Body of pancreas (tissue), 4 donors: ENCODE measurements at regions not wholly inside any gene's neighbourhood (a gene's known extent, or its start where the extent isn't known, plus 50 kb on each side); places are given as distances from the start of the nearest gene placed in this dataset.

Source experiments
- ATAC-seq: fragments of 150-250 bp; one replicate; pipeline ENCODE4 v1.9.1; 2016
- DNase-seq, 4 donors: peaks; one replicate each; pipeline ENCODE4 v3.0.0-alpha.2; 2019
- H3K27ac ChIP-seq, 4 donors: fragments of 200-600 bp; sonication (generic); 1 replicate in 3 of 4; 2 replicates in 1 of 4; pipeline versions ENCODE4 v1.5.1 to v1.6.1; 2016 to 2019; ENCODE audit warnings: mild to moderate bottlenecking in 1 of 4, mixed read lengths in 1 of 4, moderate library complexity in 1 of 4
- H3K27me3 ChIP-seq, 2 donors: fragments of 200-600 bp; sonication (generic); one replicate each; pipeline ENCODE4 v1.6.0; 2016; ENCODE audit warnings: mild to moderate bottlenecking in 1 of 2
- H3K36me3 ChIP-seq, 2 donors: fragments of 200-600 bp; sonication (generic); replicated peaks in 1 of 2; 2 replicates each; pipeline ENCODE4 v1.5.1; 2016; ENCODE audit warnings: low read depth in 2 of 2; ENCODE audit not compliant: insufficient read depth in 1 of 2
- H3K4me1 ChIP-seq: fragments of 200-600 bp; sonication (generic); one replicate; pipeline ENCODE4 v1.6.0; 2016
- H3K4me3 ChIP-seq, 2 donors: fragments of 200-600 bp; sonication (generic); 1 replicate in 1 of 2; 2 replicates in 1 of 2; pipeline ENCODE4 v1.5.1; 2016 to 2019
- H3K9me3 ChIP-seq, 3 donors: fragments of 200-600 bp; sonication (generic); 1 replicate in 2 of 3; 2 replicates in 1 of 3; pipeline ENCODE4 v1.5.1; 2016
- POLR2A ChIP-seq, 3 donors: fragments of 450-650 bp; IDR thresholded peaks; one replicate each; pipeline ENCODE4 v1.6.1; 2016; ENCODE audit warnings: antibody characterized with exemption in 3 of 3, mild to moderate bottlenecking in 2 of 3
- WGBS, 2 donors: methylation state at CpG; one replicate each; pipeline ENCODE4 v1.1.5; 2017; 5-methylcytosine and 5-hydroxymethylcytosine counted together
- intact Hi-C: fragments of 100-400 bp; cut with DNase I; formaldehyde crosslinking; loops from one replicate; pipeline ENCODE4 v1.15.1; 2023
- TF ChIP-seq, protein P1 (sequence below), 7 experiments: fragments of 450-650 bp in 4 of 7; fragments of 200-600 bp in 3 of 7; sonication (generic) in 3 of 7; IDR thresholded peaks; one replicate each; pipeline ENCODE4 v1.5.1; 2016 to 2019; ENCODE audit warnings: antibody characterized with exemption in 7 of 7

DNA sequence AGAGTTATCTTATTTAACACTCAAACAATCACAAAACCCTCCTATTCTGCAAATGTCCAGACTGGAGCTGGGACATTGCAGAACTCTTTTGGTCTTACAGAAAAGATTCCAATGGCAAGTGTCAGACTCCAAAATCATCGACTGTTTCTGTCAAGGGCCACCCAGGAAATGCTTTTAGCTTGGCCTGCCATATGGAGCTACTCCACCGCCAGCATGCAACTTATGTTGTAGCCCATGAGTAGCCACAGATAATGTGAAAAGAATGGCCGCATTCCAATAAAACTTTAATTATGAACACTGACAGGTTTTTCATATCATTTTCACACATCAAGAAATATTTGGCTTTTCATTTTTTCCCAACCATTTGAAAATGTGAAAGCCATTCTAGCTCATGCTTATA lies 57.5 kb downstream of the SYNE3 start:
- 91 to 95% methylated on average over 3 of the region's 3 CpGs for WGBS, 2 donors
- intact Hi-C loops: no loop called here
- no peak for ATAC-seq

DNA sequence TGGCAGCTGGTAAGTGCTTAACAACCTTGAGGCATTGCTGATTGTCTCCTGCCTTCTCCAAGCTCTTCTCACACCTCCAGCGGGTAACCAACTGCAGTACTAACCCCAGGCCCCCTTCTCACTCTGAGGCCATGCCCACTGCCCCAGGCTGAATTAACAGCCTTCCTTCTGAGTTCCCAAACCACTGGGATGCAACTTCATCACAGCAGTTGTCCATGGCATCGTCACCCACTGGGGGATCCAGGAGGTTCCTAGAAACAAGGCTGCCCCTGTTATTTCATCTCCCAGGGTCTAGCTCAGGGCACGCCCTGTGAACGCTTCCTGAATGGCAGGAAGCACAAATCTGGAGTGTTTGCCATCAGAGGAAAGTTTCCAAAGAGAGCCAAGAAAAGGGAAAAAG lies 58.0 kb downstream of the SYNE3 start:
- no peak for ATAC-seq
- WGBS, 2 donors: 85 to 90% methylated on average over 3 to 4 of the region's 4 CpGs
- no peak overlapping the region for H3K27ac ChIP-seq
- H3K9me3 ChIP-seq: no peaks in the 10 kb centered on the region
- no peak for DNase-seq
- no peaks in the 10 kb centered on the region for H3K27me3 ChIP-seq
- intact Hi-C loops: no loop called here
- no peak for TF ChIP-seq POLR2A (IDR thresholded peaks at IDR 0.05)
- TF ChIP-seq, protein P1, sequence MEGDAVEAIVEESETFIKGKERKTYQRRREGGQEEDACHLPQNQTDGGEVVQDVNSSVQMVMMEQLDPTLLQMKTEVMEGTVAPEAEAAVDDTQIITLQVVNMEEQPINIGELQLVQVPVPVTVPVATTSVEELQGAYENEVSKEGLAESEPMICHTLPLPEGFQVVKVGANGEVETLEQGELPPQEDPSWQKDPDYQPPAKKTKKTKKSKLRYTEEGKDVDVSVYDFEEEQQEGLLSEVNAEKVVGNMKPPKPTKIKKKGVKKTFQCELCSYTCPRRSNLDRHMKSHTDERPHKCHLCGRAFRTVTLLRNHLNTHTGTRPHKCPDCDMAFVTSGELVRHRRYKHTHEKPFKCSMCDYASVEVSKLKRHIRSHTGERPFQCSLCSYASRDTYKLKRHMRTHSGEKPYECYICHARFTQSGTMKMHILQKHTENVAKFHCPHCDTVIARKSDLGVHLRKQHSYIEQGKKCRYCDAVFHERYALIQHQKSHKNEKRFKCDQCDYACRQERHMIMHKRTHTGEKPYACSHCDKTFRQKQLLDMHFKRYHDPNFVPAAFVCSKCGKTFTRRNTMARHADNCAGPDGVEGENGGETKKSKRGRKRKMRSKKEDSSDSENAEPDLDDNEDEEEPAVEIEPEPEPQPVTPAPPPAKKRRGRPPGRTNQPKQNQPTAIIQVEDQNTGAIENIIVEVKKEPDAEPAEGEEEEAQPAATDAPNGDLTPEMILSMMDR (IDR thresholded peaks at IDR 0.05): no peak
- H3K4me1 ChIP-seq: peaks cover 13% of the 10 kb centered on the region
- no peak overlapping the region for H3K4me3 ChIP-seq
- no peaks in the 10 kb centered on the region for H3K36me3 ChIP-seq

More for the DNA sequence above, 57.5 kb downstream of the SYNE3 start:
- H3K27ac ChIP-seq: no peak overlapping the region
- no peaks in the 10 kb centered on the region for H3K36me3 ChIP-seq
- DNase-seq: no peak
- H3K9me3 ChIP-seq: no peaks in the 10 kb centered on the region
- H3K4me1 ChIP-seq: peaks cover 13% of the 10 kb centered on the region
- no peak for TF ChIP-seq POLR2A (IDR thresholded peaks at IDR 0.05)
- TF ChIP-seq, protein P1 (IDR thresholded peaks at IDR 0.05): no peak
- no peaks in the 10 kb centered on the region for H3K27me3 ChIP-seq
- H3K4me3 ChIP-seq: no peak overlapping the region

- no peaks in the 10 kb centered on the region for H3K27me3 ChIP-seq
- 69 to 82% methylated on average over 6 to 8 of the region's 8 CpGs for whole genome bisulfite sequencing, 2 donors
Observed at GRCh38 chr14:95456281-95456680, 60.2 kb downstream of the SYNE3 start.

DNA sequence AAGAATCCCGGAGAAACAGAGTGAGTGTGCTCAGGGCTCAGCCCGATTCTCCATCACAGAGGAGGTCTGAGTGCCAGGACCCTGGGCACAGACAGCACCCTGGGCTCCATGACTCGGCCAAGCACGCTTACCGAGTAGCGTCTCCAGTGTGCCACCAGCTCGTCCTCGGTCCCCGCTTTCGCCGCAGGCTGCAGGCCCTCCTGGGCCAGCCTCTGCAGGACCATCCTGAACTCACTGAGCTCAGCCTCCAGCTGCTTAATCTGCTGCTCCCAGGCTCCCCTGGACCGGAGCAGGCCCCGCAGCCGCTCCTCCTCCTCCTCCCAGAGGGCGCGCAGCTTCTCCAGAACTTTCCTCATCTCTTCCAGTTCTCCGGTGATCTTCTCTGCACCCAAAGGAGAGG lies 61.2 kb downstream of the SYNE3 start:
- no peaks in the 10 kb centered on the region for H3K27me3 ChIP-seq
- TF ChIP-seq, protein P1 (IDR thresholded peaks at IDR 0.05): no peak
- no peak for TF ChIP-seq POLR2A (IDR thresholded peaks at IDR 0.05)
- no peak overlapping the region for H3K27ac ChIP-seq
- H3K4me3 ChIP-seq: no peak overlapping the region
- H3K9me3 ChIP-seq: no peaks in the 10 kb centered on the region
- intact Hi-C loops: loop anchor here (2.0 kb wide), 1 partner anchor 14 kb away; no protein-coding TSS in a partner anchor
- H3K4me1 ChIP-seq: peaks cover 8% of the 10 kb centered on the region
- 92 to 93% methylated on average over 16 to 17 of the region's 17 CpGs for WGBS, 2 donors
- DNase-seq (no peak), ATAC-seq (no peak)
- H3K36me3 ChIP-seq: no peaks in the 10 kb centered on the region

More at GRCh38 chr14:95456281-95456680, 60.2 kb downstream of the SYNE3 start:
- DNase-seq (no peak), ATAC-seq (no peak)
- no peak overlapping the region for H3K27ac ChIP-seq
- no peak for TF ChIP-seq POLR2A (IDR thresholded peaks at IDR 0.05)
- TF ChIP-seq, protein P1 (IDR thresholded peaks at IDR 0.05): no peak
- intact Hi-C loops: no loop called here
- H3K36me3 ChIP-seq: no peaks in the 10 kb centered on the region
- H3K9me3 ChIP-seq: no peaks in the 10 kb centered on the region
- no peak overlapping the region for H3K4me3 ChIP-seq
- peaks cover 13% of the 10 kb centered on the region for H3K4me1 ChIP-seq

DNA sequence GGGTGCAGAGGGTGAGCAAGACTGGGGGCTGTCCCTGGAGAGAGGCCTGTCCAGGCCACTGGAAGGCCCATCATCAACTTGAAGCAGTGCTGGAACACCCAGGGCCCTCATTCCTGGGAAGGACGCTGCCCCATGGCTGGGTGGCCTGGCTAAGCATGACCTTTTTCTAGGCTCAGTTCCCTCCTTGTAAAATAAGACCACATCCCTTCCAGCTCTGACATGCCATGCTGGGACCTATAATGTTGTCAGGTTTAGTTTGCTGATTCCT lies 62.8 kb downstream of the SYNE3 start:
- Histone ChIP-seq H3K4me1 (peaks cover 8% of the 10 kb centered on the region), H3K4me3 (no peak overlapping the region), H3K9me3 (no peaks in the 10 kb centered on the region), H3K27ac (no peak overlapping the region), H3K36me3 (no peaks in the 10 kb centered on the region), H3K27me3 (no peaks in the 10 kb centered on the region)
- WGBS, 2 donors: 91% methylated on average over 1 of the region's 1 CpG; no CpG with 5 or more reads in 1 of the 2 donors
- DNase-seq: no peak
- ATAC-seq: no peak
- intact Hi-C loops: no loop called here
- no peak for TF ChIP-seq POLR2A (IDR thresholded peaks at IDR 0.05)
- TF ChIP-seq, protein P1 (IDR thresholded peaks at IDR 0.05): no peak
